ENCODE measurements at regions not wholly inside any gene's neighbourhood (a gene's known extent, or its start where the extent isn't known, plus 50 kb on each side); places are given as distances from the start of the nearest gene placed in this dataset.

GRCh38 chr12:41981758-41982157, 162.9 kb downstream of the GXYLT1 start:
- no peaks in the 10 kb centered on the region for H3K36me3 ChIP-seq (ENCODE audit: control insufficient read depth, insufficient read depth, low read length)
- H3K27me3 ChIP-seq (replicated peaks; ENCODE audit: control insufficient read depth, insufficient read depth, low read length) = no peaks in the 10 kb centered on the region; the same call in 1 of the 2 replicates
- TF ChIP-seq, protein P1, sequence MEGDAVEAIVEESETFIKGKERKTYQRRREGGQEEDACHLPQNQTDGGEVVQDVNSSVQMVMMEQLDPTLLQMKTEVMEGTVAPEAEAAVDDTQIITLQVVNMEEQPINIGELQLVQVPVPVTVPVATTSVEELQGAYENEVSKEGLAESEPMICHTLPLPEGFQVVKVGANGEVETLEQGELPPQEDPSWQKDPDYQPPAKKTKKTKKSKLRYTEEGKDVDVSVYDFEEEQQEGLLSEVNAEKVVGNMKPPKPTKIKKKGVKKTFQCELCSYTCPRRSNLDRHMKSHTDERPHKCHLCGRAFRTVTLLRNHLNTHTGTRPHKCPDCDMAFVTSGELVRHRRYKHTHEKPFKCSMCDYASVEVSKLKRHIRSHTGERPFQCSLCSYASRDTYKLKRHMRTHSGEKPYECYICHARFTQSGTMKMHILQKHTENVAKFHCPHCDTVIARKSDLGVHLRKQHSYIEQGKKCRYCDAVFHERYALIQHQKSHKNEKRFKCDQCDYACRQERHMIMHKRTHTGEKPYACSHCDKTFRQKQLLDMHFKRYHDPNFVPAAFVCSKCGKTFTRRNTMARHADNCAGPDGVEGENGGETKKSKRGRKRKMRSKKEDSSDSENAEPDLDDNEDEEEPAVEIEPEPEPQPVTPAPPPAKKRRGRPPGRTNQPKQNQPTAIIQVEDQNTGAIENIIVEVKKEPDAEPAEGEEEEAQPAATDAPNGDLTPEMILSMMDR (IDR thresholded peaks at IDR 0.05; ENCODE audit: insufficient read depth, low read length, poor library complexity, severe bottlenecking) = no peak
- H3K4me3 ChIP-seq (replicated peaks; ENCODE audit: low read depth, low read length) = no peak overlapping the region
- DNase-seq (ENCODE audit: extremely low read depth, insufficient read length) = no peak

GRCh38 chr12:41981013-41981412, 163.7 kb downstream of the GXYLT1 start:
- H3K36me3 ChIP-seq (ENCODE audit: control insufficient read depth, insufficient read depth, low read length) = no peaks in the 10 kb centered on the region
- TF ChIP-seq, protein P1 (IDR thresholded peaks at IDR 0.05; ENCODE audit: insufficient read depth, low read length, poor library complexity, severe bottlenecking) = no peak
- no peak overlapping the region for H3K4me3 ChIP-seq (replicated peaks; ENCODE audit: low read depth, low read length)
- H3K27me3 ChIP-seq (replicated peaks; ENCODE audit: control insufficient read depth, insufficient read depth, low read length) = no peaks in the 10 kb centered on the region; the same call in 1 of the 2 replicates
- no peak for DNase-seq (ENCODE audit: extremely low read depth, insufficient read length)

DNA sequence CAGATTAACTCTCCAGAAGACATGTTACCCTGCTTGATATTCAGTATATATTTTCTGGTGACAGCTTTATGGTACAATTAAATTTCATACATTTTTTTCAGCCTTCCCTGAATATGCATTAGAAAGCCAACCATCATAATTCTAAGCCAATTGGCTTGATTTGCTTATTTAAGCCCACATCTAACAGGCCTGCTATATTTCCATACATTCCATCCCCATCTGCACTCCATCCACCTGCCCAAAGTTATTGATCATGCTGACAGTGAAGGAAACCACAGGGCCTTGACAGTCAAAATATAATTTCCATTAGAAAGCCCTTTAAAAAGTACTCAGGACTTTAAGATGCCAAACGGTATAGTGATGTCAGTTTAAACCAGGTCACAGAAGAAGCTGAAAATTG, 164.3 kb downstream of the GXYLT1 start:
- no peak overlapping the region for H3K4me3 ChIP-seq (replicated peaks; ENCODE audit: low read depth, low read length)
- no peaks in the 10 kb centered on the region; the same call in 1 of the 2 replicates for H3K27me3 ChIP-seq (replicated peaks; ENCODE audit: control insufficient read depth, insufficient read depth, low read length)
- DNase-seq (ENCODE audit: extremely low read depth, insufficient read length) = no peak
- TF ChIP-seq, protein P1 (IDR thresholded peaks at IDR 0.05; ENCODE audit: insufficient read depth, low read length, poor library complexity, severe bottlenecking) = no peak
- no peaks in the 10 kb centered on the region for H3K36me3 ChIP-seq (ENCODE audit: control insufficient read depth, insufficient read depth, low read length)

GRCh38 chr12:41979574-41979973, 165.1 kb downstream of the GXYLT1 start:
- H3K27me3 ChIP-seq (replicated peaks; ENCODE audit: control insufficient read depth, insufficient read depth, low read length) = no peaks in the 10 kb centered on the region
- no peak overlapping the region for H3K4me3 ChIP-seq (replicated peaks; ENCODE audit: low read depth, low read length)
- TF ChIP-seq, protein P1 (IDR thresholded peaks at IDR 0.05; ENCODE audit: insufficient read depth, low read length, poor library complexity, severe bottlenecking) = no peak
- no peaks in the 10 kb centered on the region for H3K36me3 ChIP-seq (ENCODE audit: control insufficient read depth, insufficient read depth, low read length)
- DNase-seq (ENCODE audit: extremely low read depth, insufficient read length) = no peak

DNA sequence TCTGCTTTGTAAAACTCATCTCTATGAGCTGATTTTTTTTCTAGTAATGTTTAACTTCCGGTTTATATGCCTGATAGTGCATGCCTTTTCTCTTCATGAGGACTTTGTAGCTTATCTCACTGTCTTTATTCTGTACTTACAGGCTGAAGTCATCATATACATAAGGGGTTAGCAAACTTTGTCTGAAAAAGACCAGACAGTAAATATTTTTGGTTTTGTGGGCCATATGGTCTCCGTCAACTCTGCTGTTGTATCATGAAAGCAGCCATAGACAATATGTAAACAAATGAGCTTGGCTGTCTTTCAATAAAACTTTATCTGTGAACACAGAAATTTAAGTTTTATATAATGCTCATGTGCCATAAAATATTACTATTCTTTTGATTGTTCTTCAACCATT, 172.1 kb downstream of the GXYLT1 start:
- TF ChIP-seq, protein P1 (IDR thresholded peaks at IDR 0.05; ENCODE audit: insufficient read depth, low read length, poor library complexity, severe bottlenecking) = no peak
- no peak overlapping the region for H3K4me3 ChIP-seq (replicated peaks; ENCODE audit: low read depth, low read length)
- no peaks in the 10 kb centered on the region for H3K27me3 ChIP-seq (replicated peaks; ENCODE audit: control insufficient read depth, insufficient read depth, low read length)
- no peaks in the 10 kb centered on the region for H3K36me3 ChIP-seq (ENCODE audit: control insufficient read depth, insufficient read depth, low read length)
- no peak for DNase-seq (ENCODE audit: extremely low read depth, insufficient read length)

GRCh38 chr12:41972196-41972595, 172.5 kb downstream of the GXYLT1 start:
- Histone ChIP-seq H3K27me3 (replicated peaks; ENCODE audit: control insufficient read depth, insufficient read depth, low read length) (no peaks in the 10 kb centered on the region), H3K36me3 (ENCODE audit: control insufficient read depth, insufficient read depth, low read length) (no peaks in the 10 kb centered on the region), H3K4me3 (replicated peaks; ENCODE audit: low read depth, low read length) (no peak overlapping the region)
- DNase-seq (ENCODE audit: extremely low read depth, insufficient read length) = no peak
- TF ChIP-seq, protein P1 (IDR thresholded peaks at IDR 0.05; ENCODE audit: insufficient read depth, low read length, poor library complexity, severe bottlenecking) = no peak
